Stimulated activated naive CD8-positive, alpha-beta T cell treated with anti-CD3 and anti-CD28 coated beads, Interleukin-15, Interleukin-2, amounts not matched to agents 100 ng/mL and 50 ng/mL, for 24 hours (primary cell): ENCODE measurements at regions not wholly inside any gene's neighbourhood (a gene's known extent, or its start where the extent isn't known, plus 50 kb on each side); places are given as distances from the start of the nearest gene placed in this dataset.

Experiments used
- H3K27ac Mint-ChIP-seq: one replicate; pipeline ENCODE4 v1.8.0; 2021; ENCODE audit warnings: mild to moderate bottlenecking, mixed read lengths
- H3K27me3 Mint-ChIP-seq: one replicate; pipeline ENCODE4 v1.8.0; 2021; ENCODE audit warnings: mixed read lengths
- H3K36me3 Mint-ChIP-seq: one replicate; pipeline ENCODE4 v1.8.0; 2021; ENCODE audit warnings: low read depth, mixed read lengths
- H3K4me1 Mint-ChIP-seq: one replicate; pipeline ENCODE4 v1.8.0; 2021; ENCODE audit warnings: low read depth, mixed read lengths
- H3K4me3 Mint-ChIP-seq: one replicate; pipeline ENCODE4 v1.8.0; 2021; ENCODE audit warnings: mild to moderate bottlenecking, mixed read lengths
- H3K9me3 Mint-ChIP-seq: one replicate; pipeline ENCODE4 v1.8.0; 2021; ENCODE audit warnings: mixed read lengths

DNA sequence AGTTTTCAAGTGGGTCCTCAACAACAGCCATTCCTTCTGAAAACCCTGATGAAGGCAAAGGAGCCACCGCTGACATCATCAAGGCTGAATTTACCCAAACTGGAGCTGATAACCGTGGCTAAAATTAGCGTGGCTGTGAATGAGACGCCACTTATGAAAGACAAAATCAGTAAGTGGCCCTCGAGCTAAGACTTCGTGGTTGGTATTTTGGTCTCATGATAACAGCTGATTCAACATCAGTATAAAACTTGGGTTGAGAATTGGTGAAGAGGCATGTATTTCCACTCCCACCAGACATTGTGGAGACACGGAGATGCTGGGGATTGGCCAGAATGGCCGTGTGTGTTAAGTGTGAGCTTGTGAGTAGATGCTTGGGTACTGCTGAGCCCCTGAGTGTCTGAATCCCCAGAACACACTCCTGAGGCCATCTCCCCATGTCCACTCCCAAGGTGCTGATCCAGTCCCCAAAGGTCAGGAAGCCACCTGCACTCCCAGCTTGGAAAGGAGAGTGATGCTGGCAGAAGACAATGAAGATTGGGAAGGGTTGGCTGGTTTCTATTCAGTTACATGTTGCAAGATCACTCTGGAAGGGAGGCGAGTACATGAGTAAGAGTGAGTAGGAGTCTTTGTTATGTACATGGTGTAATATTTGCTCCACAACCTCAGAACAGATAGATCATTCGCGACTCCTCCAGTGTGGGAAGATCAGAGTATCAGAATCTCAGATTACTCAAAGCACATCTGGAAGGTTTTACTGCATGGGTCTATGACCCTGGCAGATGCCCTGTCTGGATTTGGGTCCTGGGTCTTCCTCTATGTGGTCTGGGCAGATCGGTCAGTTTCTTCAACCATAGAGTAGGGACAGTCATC is 207.7 kb downstream of the HS3ST3A1 start:
- no peaks in the 10 kb centered on the region for H3K4me1 Mint-ChIP-seq
- peaks cover 4% of the 10 kb centered on the region for H3K27me3 Mint-ChIP-seq
- H3K27ac Mint-ChIP-seq: no peak overlapping the region
- no peaks in the 10 kb centered on the region for H3K36me3 Mint-ChIP-seq
- no peaks in the 10 kb centered on the region for H3K9me3 Mint-ChIP-seq
- no peak overlapping the region for H3K4me3 Mint-ChIP-seq

DNA sequence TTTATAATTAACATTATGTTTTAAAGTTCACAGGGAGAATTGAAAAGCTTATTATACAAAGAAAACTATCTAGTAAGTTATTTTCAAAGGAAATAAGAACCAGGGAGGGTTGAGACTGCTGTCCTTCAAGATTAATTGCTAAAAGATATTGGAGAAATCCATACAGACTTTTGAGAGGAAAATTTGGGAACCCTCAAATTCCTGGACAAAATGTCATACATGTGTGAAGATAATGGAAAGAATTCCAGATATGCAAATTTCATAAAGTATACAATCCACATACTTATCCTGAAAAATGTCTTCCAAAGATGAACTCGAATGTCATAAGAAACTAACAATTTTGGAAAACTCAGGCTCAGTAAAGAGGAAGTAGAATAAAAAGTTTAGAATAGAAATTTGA is 213.8 kb downstream of the HS3ST3A1 start:
- Mint-ChIP-seq H3K4me1 (no peaks in the 10 kb centered on the region), H3K36me3 (no peaks in the 10 kb centered on the region), H3K27ac (no peak overlapping the region), H3K4me3 (no peak overlapping the region), H3K9me3 (no peaks in the 10 kb centered on the region), H3K27me3 (peaks cover 4% of the 10 kb centered on the region)

DNA sequence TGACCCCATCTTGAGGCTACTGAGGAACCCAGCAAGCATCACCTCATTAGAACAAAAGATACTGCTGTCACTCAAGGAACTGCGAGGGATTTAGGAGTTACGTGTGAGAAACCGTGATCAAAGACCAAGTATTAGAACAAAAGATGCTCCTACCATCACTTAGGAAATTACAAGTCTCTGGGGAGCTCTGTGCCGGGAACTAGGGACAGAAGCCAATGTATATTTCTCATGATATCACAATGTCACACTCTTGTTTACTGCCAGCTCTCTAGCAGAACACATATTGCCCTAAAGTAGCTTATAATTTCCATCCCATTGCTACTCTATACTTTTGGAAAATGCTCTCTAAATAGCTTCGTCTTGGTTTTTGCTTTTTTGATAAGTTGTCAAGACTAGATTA is 214.5 kb downstream of the HS3ST3A1 start:
- Mint-ChIP-seq H3K27ac (no peak overlapping the region), H3K27me3 (peaks cover 4% of the 10 kb centered on the region), H3K4me3 (no peak overlapping the region), H3K4me1 (no peaks in the 10 kb centered on the region), H3K9me3 (no peaks in the 10 kb centered on the region), H3K36me3 (no peaks in the 10 kb centered on the region)

DNA sequence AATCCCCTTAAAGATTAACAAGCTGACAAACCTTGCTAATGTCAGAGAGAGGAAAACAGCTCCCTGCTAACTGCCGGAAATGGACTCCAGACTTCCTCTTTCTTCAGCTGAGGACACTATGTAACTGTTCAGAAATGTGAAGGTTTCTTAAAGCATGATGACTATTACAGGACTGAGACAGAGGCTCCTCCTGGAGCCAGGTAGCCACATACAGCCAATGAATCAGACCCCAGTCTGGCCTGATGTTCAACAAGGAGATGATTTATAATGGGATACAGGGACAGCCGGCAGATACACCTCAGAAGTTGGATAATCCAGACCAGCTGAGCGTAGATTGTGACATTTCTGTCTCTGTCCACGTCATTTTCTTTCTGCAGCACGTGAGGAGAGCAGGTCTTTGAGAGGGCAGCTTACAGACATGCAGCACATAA is 216.2 kb downstream of the HS3ST3A1 start:
- H3K36me3 Mint-ChIP-seq: no peaks in the 10 kb centered on the region
- no peak overlapping the region for H3K27ac Mint-ChIP-seq
- H3K27me3 Mint-ChIP-seq: no peaks in the 10 kb centered on the region
- no peak overlapping the region for H3K4me3 Mint-ChIP-seq
- no peaks in the 10 kb centered on the region for H3K9me3 Mint-ChIP-seq
- no peaks in the 10 kb centered on the region for H3K4me1 Mint-ChIP-seq

DNA sequence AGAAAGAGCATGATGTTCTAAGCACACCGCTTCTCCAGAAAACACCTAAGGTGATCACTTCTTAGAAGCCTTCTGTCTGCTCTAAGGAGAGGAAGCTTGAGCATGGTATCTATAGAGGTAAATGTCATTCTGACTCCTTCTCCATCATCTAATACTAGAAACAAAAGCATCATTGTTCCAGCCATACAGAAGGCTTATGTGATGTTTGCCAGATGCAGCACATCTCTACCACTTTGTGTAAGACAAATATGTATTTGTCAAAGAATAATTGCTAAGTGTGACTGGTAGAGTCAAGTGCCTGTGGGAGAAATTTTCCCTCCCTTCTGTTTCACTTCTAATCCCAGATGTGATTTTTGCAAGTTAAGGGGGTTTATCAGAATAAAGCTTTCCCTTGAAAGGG is 217.1 kb downstream of the HS3ST3A1 start:
- no peaks in the 10 kb centered on the region for H3K9me3 Mint-ChIP-seq

DNA sequence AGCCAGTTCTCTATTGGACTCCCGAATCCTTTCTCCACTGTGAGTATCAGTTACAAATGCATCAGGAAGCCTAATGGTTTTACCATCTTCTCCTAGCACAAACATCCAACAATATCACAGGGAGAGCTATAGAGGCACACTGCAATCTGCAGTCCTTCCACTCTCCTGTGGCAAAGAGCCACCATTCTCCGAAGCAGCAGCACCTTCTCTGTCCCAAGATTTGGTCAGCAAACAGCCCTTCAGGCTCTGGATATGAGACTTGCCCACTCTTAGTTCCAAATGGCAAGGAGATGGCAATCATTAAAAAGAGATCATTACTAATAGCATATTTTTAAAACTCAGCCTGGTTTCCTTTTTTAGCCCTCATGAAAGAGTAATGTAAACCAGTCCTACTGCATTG is 223.4 kb downstream of the HS3ST3A1 start:
- H3K4me3 Mint-ChIP-seq: no peak overlapping the region
- H3K36me3 Mint-ChIP-seq: no peaks in the 10 kb centered on the region
- no peaks in the 10 kb centered on the region for H3K9me3 Mint-ChIP-seq
- no peak overlapping the region for H3K27ac Mint-ChIP-seq
- H3K4me1 Mint-ChIP-seq: no peaks in the 10 kb centered on the region
- peaks cover 4% of the 10 kb centered on the region for H3K27me3 Mint-ChIP-seq

More for the DNA sequence above, 217.1 kb downstream of the HS3ST3A1 start:
- no peak overlapping the region for H3K4me3 Mint-ChIP-seq
- H3K27ac Mint-ChIP-seq: no peak overlapping the region
- H3K36me3 Mint-ChIP-seq: no peaks in the 10 kb centered on the region
- no peaks in the 10 kb centered on the region for H3K4me1 Mint-ChIP-seq
- H3K27me3 Mint-ChIP-seq: no peaks in the 10 kb centered on the region

DNA sequence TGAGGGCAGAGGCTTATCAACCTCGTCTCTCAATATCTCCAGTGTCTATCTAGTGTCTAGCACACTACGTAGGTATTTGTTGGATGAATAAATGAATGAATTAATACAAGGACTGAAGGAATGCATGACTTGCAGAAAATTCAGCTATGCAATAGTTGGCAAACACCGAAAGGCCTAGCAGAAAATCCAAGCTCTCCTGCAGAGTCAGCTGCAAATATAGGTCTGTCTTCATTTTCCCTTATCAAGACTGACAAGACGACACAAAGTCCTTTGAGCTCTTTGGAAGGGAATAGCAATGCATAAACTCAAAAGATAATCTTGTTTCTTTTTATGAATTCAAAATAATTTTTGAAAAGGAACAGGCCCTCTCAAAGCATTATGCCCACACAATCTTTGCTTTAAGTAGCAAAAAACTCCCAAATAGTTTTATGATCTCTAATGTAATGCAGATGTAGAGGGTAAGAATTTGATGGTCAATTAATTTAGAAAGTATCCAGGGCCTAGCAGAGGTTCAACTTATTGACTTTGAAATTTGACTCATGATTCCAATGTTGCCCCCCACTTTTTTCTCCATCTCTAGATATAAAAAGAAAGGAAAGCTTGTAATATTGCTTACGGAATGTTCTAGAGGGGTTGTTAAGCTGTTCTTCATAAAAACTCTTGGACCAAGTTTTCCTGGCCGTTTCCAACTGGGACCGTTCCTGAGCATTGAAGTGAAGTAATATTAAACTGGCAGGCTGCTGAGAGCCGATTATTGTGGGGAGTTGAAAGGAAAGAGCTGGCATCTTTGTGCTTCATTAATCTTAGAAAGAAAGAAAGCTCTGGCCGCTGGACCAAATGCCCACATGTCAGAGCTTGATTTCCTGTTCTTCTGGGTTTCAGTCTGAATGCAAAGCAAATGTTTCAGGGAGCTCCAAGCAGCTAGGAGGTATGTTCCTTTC is 227.3 kb downstream of the HS3ST3A1 start:
- Mint-ChIP-seq H3K4me3 (no peak overlapping the region), H3K27ac (no peak overlapping the region), H3K9me3 (peaks cover 3% of the 10 kb centered on the region), H3K27me3 (peaks cover 4% of the 10 kb centered on the region), H3K36me3 (no peaks in the 10 kb centered on the region), H3K4me1 (no peaks in the 10 kb centered on the region)

DNA sequence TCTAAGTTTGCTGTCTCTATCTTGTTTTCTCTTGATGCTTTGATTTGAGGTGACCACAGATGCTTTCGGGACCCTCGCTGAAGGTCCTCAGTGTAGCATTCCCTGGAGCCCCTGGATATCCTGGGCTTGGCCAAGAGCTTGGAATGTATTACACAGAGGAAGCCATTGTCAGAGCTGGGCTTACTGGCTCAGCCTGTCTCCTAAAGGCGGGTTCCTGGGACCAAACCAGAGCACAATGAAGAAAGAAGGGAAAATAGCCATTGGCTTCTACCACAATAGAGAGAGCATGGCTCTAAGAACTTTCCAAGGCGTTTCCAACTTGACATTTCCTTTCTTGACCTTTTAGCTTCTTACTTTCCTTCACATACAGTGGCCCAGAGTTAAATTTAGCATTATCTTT is 229.3 kb downstream of the HS3ST3A1 start:
- H3K4me3 Mint-ChIP-seq: no peak overlapping the region

DNA sequence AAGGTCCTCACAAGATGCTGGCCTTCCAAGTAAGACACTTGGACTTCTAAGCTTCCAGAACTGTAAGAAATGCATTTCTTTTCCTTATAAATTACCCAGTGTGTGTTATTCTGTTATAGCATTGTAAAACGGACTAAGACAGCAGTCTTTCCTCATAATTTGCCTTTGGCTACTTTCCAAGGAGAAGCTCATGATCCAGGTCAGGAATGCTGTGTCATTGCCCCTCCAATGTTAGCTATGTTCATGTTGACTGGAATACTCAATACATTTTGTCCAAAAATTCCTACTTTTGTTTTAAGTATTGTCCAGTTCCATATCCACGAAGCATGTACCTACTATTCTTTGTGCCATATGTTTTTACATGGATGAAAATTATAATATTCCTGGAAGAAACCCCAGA is 234.6 kb downstream of the HS3ST3A1 start:
- peaks cover 3% of the 10 kb centered on the region for H3K9me3 Mint-ChIP-seq

More for the DNA sequence above, 229.3 kb downstream of the HS3ST3A1 start:
- H3K9me3 Mint-ChIP-seq: peaks cover 3% of the 10 kb centered on the region
- no peaks in the 10 kb centered on the region for H3K4me1 Mint-ChIP-seq
- H3K27me3 Mint-ChIP-seq: peaks cover 4% of the 10 kb centered on the region
- no peaks in the 10 kb centered on the region for H3K36me3 Mint-ChIP-seq
- no peak overlapping the region for H3K27ac Mint-ChIP-seq

DNA sequence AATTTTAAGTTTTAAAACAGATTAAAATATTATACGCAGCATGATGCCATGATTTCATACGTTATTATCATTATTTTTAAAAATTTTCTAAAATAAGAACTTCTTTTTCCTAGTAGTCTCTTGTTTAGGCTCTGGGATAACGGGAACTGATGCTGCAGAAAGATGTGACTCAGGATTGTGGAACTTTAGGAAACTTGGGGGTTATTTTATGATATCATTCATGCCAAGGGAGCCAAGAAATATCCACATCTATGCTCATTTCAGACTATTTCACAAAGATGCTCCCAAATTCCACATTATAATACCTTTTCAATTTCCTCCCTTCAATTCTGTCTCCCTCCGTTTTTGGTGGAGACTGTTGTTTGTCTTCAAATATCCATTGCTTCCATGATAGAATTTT is 236.4 kb downstream of the HS3ST3A1 start:
- H3K9me3 Mint-ChIP-seq: no peaks in the 10 kb centered on the region
- no peaks in the 10 kb centered on the region for H3K4me1 Mint-ChIP-seq
- H3K4me3 Mint-ChIP-seq: no peak overlapping the region

More for the DNA sequence above, 234.6 kb downstream of the HS3ST3A1 start:
- no peaks in the 10 kb centered on the region for H3K36me3 Mint-ChIP-seq
- H3K4me1 Mint-ChIP-seq: no peaks in the 10 kb centered on the region
- no peak overlapping the region for H3K27ac Mint-ChIP-seq
- H3K4me3 Mint-ChIP-seq: no peak overlapping the region
- H3K27me3 Mint-ChIP-seq: no peaks in the 10 kb centered on the region

DNA sequence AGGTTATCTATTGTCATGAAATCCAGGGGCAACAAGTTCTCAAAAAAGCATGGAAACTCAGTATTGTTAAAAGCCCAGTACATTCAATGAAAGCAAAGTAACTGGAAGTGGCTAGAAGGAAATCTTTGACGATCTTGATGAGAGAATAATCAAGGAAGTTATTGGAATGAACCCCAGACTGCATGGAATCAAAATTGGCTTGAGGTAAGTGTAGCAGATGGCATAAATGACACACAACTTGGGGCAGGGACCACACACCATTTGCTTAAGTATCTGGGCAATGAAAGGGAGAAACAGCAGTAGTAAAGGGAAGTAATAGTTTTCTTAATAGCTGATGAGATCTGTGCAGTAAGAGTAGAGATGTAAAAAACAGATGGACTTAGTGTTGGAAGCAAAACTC is 238.0 kb downstream of the HS3ST3A1 start:
- no peak overlapping the region for H3K27ac Mint-ChIP-seq
- no peaks in the 10 kb centered on the region for H3K36me3 Mint-ChIP-seq
- no peak overlapping the region for H3K4me3 Mint-ChIP-seq
- H3K9me3 Mint-ChIP-seq: no peaks in the 10 kb centered on the region
- H3K27me3 Mint-ChIP-seq: no peaks in the 10 kb centered on the region
- no peaks in the 10 kb centered on the region for H3K4me1 Mint-ChIP-seq

More for the DNA sequence above, 236.4 kb downstream of the HS3ST3A1 start:
- no peaks in the 10 kb centered on the region for H3K36me3 Mint-ChIP-seq
- H3K27me3 Mint-ChIP-seq: no peaks in the 10 kb centered on the region
- no peak overlapping the region for H3K27ac Mint-ChIP-seq

DNA sequence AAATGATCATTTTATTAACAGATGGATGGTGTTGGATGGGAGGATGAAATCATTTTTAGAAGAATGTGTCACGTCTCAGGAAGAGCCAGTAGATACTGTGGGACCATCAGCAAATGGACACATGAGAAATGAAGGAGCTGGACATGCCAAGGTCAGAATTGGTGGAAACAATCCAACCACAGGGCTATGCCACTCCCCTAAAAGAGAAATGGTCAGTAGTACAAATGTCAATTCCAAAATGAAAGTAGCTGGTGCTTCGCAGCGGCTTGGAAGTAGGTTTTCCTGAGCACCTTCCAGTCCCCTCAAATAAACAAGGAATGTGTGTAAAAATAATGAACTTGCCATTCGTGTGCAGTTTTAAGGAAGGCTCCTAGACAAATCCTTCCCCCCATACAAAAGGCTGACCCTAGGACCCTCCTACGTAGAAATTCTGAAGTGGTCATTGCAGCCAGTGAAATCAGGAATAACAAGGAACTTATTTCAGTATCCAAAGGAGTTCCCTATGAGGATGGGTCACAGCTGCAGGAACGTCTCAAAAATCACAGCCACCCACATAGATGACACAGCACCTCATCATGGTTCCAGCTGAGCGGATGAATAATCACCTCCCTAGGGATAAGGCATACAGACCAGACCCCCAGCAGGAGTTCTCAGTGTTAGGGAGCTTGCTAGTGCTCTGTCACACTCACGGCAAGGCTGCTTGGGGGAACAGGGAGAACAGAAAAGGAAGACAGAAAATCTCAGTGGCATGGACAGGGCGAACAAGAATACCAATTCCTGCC is 239.2 kb downstream of the HS3ST3A1 start:
- H3K27me3 Mint-ChIP-seq: peaks cover 3% of the 10 kb centered on the region
- H3K27ac Mint-ChIP-seq: no peak overlapping the region
- H3K4me1 Mint-ChIP-seq: no peaks in the 10 kb centered on the region
- no peak overlapping the region for H3K4me3 Mint-ChIP-seq
- H3K9me3 Mint-ChIP-seq: no peaks in the 10 kb centered on the region
- no peaks in the 10 kb centered on the region for H3K36me3 Mint-ChIP-seq

DNA sequence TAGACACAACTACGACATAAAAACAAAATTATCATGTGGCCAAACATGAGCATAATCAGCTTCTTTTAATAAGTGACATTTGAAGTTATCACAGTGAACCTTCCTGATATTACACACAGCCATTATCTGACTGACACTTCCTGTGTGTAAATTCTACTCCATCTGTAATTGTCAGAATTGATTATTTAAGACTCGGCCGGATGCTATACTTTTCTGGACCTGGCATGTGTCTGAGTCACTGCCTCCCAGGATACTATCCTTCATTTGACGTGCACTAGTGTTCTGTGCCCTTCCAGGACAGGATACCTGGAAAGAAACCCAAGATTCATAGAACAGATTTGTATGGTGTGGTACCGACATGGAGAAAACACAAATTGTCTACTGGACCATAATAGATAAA is 242.0 kb downstream of the HS3ST3A1 start:
- H3K4me3 Mint-ChIP-seq: no peak overlapping the region

DNA sequence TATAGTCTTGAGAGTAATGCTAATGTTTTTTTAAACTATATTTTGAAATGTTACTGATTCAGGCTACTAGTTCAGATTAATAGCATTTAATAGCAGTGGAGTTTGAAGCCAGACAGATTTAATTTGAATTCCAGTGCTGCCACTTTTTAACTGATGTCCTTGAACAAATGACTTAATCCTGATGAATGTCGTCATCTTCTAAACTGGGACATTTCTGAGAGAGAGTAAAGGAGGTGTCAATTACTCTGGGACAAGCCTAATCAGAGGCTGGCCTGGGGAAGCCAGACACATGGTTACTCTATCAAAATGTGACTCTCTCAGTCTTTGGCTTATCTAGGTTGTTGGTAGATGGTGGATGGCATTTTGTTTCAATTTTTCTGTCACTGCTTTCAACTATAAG is 246.7 kb downstream of the HS3ST3A1 start:
- no peaks in the 10 kb centered on the region for H3K9me3 Mint-ChIP-seq
- H3K27ac Mint-ChIP-seq: no peak overlapping the region
- peaks cover 6% of the 10 kb centered on the region for H3K27me3 Mint-ChIP-seq
- no peaks in the 10 kb centered on the region for H3K4me1 Mint-ChIP-seq
- no peak overlapping the region for H3K4me3 Mint-ChIP-seq
- H3K36me3 Mint-ChIP-seq: no peaks in the 10 kb centered on the region

More for the DNA sequence above, 242.0 kb downstream of the HS3ST3A1 start:
- Mint-ChIP-seq H3K4me1 (no peaks in the 10 kb centered on the region), H3K27ac (no peak overlapping the region), H3K27me3 (peaks cover 3% of the 10 kb centered on the region), H3K36me3 (no peaks in the 10 kb centered on the region), H3K9me3 (no peaks in the 10 kb centered on the region)
